HG03520 (cell line): ENCODE measurements at regions not wholly inside any gene's neighbourhood (a gene's known extent, or its start where the extent isn't known, plus 50 kb on each side); places are given as distances from the start of the nearest gene placed in this dataset.
"Not testable (repeated sequence)": the region's sequence is repeated elsewhere in the genome, so short reads cannot be mapped to it uniquely, and the experiment has no call there.

ENCODE experiments used
- ATAC-seq: cut with Tn5 transposase; IDR thresholded peaks from one replicate; pipeline ENCODE4 v1.9.1; 2021; ENCODE audit warnings: mild to moderate bottlenecking, moderate library complexity; ENCODE audit not compliant: unreplicated experiment

DNA sequence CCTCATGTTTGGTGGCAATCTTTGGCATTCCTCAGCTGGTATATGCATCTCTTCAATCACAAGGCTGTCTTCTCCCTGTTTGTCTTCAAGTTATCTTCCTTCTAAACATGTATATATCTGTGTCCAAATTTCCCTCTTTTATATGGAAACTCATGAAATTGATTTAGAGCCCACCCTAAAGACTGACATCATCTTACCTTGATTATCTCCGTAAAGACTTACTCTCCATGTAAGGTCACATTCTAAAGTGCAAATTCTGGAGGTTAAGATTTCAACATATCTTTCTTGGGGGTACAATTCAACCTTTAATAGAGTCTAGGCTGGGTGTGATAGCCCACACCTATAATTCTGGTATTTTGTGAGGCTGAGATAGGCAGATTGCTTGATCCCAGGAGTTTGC, 215.8 kb upstream of the LRRC4C start:
- no peak for ATAC-seq

- ATAC-seq, result no peak
Observed at GRCh38 chr11:41713030-41713429, 253.6 kb upstream of the LRRC4C start.

- ATAC-seq, result no peak
Observed at GRCh38 chr11:41714101-41714500, 254.6 kb upstream of the LRRC4C start.

DNA sequence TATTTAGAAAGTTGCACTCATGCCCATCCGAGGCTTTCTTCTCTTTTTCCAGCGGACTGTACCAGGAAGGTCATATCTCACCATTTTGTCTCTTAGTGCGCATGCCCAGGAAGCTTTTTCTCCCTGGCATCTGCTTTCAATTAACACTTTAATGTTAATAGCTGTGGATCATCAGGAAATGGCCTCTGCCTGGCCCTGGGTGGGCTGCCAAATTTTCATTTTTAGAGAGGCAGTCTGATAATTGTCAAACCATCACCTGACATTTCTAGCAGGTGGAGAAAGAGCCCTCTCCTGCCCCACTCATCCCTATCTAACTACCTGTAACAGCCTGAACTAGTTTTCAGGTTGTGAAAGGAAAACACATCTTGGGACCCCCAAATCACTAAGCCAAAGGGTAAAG, 257.4 kb upstream of the LRRC4C start:
- ATAC-seq, result no peak

- no peak for ATAC-seq
Observed at GRCh38 chr11:41720761-41721160, 261.3 kb upstream of the LRRC4C start.

DNA sequence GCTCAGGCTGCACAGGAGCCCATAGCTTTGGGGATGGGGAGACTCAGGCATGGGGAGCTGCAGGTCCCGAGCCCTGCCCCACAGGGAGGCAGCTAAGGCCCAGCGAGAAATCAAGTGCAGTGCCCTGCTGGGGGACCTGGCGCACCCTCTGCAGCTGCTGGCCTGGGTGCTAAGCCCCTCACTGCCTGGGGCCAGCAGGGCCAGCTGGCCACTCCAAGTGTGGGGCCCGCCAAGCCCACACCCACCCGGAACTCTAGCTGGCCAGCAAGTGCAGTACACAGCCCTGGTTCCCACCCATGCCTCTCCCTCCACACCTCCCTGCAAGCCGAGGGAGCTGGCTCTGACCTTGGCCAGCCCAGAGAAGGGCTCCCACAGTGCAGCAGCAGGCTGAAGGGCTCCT, 268.7 kb upstream of the LRRC4C start:
- not testable (repeated sequence) for ATAC-seq

DNA sequence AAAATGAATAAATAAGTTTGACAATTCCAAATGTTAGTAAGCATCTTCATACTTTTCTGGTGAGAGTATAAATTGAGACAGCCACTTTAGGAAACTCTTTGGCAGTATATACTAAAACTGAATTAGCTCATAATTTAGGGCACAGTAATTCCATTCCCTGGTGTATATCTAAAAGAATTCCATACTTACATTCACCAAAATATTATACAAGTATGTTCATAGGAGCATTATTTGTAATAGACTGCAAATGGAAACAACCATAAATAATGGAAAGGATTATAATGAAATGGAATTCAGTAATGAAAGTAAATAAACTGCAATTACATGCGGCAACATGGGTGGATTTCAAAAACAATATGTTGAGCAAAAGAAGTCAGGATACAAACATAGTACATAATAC, 315.8 kb upstream of the LRRC4C start:
- no peak for ATAC-seq

DNA sequence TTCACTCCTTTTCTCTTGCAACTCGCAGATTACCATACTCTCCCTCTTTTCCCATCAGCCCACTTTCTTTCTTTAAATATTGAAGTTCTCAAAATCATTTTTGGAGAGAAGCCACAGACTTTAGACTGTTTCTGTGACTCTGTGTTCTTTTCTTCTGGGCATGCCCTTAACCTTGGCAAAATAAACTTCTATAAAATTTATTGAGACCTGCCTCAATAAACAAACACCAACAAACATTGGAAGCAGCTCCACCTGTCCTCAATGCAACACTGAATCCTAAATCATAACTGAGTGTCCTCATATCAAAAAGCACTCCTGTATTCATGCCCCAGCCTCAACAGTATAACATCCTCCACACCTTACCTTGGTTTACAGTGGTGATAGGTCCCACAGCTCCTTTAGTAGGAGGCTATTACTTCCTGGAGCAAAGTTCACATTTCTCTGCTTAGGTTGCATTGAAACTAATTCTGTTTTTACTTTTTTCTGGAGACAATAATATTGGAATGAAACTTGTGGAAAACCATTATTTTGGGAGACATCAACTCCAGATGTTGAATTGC, 320.0 kb upstream of the LRRC4C start:
- ATAC-seq, result no peak

- no peak for ATAC-seq
Observed at GRCh38 chr11:41781441-41781840, 322.0 kb upstream of the LRRC4C start.

DNA sequence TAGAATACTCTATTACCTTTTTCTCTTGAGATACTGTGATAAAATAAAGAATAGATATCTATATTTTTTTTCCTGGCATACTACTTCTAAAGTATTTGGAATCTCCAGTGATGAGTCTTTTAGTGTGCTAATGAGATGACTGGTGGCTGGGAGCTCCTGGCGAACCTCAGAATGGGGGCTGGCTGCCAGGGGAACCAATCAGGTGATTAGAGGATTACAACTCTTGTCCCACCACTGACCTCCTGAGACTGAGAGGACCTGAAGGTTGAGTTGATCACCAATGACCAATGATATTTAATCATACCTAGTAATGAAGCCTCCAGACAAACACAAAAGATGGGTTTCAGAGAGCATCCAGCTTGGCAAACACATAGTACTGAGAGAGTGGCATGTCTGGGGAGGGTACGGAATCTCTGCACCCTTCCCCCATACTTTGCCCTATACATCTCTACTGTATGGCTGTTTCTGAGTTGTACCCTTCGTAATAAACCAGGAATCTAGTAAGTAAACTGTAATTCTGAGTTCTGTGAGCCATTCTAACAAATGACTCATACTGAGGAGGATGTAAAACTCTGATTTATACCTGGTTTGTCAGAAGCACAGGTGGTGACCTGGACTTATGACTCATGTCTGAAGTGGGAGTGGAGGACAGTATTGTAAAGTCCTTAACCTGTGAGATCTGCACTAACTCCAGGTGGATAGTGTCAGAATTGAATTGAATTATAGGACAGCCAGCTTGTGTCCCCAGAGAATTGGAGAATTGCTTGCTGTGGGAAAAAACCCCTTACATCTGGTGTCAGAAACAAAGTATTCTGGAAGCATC, 325.3 kb upstream of the LRRC4C start:
- ATAC-seq, result no peak

GRCh38 chr11:41786087-41786486, 326.6 kb upstream of the LRRC4C start:
- no peak for ATAC-seq

- ATAC-seq, result no peak
Observed at GRCh38 chr11:41788177-41788576, 328.7 kb upstream of the LRRC4C start.

DNA sequence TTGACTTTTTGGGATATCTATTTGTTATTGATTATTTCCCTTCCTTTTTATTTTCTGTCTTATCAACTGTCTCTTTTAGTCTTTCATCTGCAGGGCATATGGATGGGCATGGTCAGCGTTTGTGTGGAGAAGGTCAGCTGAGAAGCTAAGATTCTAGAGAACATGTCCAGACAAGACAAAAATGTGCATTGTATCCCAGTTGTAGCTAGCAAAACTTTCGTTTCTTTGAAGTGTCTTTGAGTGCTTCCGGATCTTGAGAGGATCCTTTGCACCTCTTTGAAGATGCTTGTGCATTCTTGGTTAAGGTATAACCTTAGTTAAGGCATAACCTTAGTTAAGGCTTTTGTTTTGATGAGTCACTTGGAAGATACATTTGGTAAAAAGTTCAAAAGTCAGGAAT, 329.9 kb upstream of the LRRC4C start:
- no peak for ATAC-seq

- ATAC-seq, result no peak
Observed at GRCh38 chr11:41795004-41795403, 335.6 kb upstream of the LRRC4C start.

DNA sequence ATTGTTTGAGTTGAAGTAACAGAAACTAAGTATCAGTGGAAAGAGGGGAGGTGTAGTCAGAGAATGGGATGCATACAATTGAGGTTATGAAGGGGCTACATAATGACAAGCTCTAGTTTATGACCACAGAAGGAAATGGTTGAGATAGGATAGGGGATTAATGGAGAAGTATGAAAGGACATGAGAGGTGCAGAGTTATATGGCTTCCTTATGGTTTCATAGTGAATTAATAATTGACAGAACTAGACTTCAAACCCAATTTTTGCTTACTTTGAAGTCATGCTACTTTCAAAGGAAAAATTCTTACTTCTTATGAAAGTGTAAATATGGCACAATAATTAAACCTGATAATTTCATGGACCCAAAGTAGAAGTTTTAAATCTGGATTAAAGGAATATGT, 340.3 kb upstream of the LRRC4C start:
- no peak for ATAC-seq

- no peak for ATAC-seq
Observed at GRCh38 chr11:41803895-41804294, 344.4 kb upstream of the LRRC4C start.

DNA sequence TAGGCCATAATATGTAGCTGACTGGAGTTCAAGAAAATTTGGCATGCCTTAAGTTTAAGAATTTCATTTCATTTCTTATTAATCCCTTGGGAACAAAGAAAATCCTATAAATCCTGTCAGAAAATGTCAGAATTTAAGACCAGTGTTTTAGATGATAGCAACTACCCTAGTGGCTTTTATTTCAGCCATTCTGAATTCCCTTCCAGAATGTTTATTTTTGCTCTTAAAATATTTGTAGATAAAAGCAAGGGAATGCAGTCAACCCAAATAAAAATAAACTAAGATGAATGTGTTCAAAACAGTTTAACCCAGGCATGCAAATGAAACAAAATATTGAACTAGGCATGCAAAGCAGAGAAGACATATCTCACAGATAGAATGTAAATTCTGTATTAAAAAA, 356.9 kb upstream of the LRRC4C start:
- ATAC-seq, result no peak

- not testable (repeated sequence) for ATAC-seq
Observed at GRCh38 chr11:41824287-41824686, 364.8 kb upstream of the LRRC4C start.

GRCh38 chr11:41826085-41826484, 366.6 kb upstream of the LRRC4C start:
- no peak for ATAC-seq

GRCh38 chr11:41836431-41836830, 377.0 kb upstream of the LRRC4C start:
- no peak for ATAC-seq

DNA sequence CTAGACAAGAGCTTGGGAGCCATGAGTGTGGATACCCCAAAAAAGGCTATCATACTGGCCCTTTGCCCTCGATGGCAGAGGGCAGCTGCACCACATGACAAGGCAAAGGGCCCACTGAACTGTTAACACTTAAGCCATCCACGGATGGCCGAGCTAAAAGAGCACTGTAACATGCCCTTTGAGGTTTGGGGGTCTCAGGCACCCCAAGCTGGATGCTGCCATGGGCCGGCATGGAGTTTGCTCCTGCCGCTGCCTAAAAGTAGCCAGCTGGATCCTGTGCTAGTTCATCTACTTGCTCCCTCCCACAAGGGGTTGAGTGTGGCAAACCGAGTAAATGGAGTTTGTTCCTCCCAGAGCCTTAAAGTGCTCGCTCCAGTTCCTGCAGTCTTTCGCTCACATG, 383.2 kb upstream of the LRRC4C start:
- ATAC-seq, result no peak

GRCh38 chr11:41845066-41845465, 385.6 kb upstream of the LRRC4C start:
- ATAC-seq, result no peak

GRCh38 chr11:41848349-41848748, 388.9 kb upstream of the LRRC4C start:
- no peak for ATAC-seq
